ENCODE measurements at regions not wholly inside any gene's neighbourhood (a gene's known extent, or its start where the extent isn't known, plus 50 kb on each side); places are given as distances from the start of the nearest gene placed in this dataset.

DNA sequence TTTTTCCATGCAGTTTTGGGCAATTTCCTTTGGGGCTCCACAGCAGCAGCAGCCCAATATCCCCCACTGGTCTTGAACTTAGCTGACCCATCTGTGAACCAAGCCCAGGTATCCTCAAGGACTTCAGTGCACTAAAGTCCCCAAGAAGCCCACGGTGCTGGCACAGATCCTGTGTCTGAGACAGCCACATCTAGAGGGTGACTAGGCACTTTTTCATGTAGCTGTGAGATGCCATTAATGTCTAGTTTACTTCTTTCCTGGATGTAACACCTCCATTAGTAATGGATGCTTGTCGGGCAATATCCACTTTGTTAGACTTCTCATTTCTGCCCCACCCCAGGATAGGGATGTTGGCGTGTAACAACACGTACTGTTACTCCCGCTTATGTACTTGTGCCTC lies 117.9 kb downstream of the GPCPD1 start:
- intact Hi-C loops (cut with DNase I): no loop called here
- Histone ChIP-seq H3K27ac (no peak overlapping the region), H3K36me3 (no peaks in the 10 kb centered on the region), H3K27me3 (no peaks in the 10 kb centered on the region), H3K9me3 (no peaks in the 10 kb centered on the region), H3K4me3 (no peak overlapping the region), H3K4me1 (no peaks in the 10 kb centered on the region)
- TF ChIP-seq, protein P1, sequence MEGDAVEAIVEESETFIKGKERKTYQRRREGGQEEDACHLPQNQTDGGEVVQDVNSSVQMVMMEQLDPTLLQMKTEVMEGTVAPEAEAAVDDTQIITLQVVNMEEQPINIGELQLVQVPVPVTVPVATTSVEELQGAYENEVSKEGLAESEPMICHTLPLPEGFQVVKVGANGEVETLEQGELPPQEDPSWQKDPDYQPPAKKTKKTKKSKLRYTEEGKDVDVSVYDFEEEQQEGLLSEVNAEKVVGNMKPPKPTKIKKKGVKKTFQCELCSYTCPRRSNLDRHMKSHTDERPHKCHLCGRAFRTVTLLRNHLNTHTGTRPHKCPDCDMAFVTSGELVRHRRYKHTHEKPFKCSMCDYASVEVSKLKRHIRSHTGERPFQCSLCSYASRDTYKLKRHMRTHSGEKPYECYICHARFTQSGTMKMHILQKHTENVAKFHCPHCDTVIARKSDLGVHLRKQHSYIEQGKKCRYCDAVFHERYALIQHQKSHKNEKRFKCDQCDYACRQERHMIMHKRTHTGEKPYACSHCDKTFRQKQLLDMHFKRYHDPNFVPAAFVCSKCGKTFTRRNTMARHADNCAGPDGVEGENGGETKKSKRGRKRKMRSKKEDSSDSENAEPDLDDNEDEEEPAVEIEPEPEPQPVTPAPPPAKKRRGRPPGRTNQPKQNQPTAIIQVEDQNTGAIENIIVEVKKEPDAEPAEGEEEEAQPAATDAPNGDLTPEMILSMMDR (IDR thresholded peaks at IDR 0.05): no peak
- ATAC-seq: no peak
- no peak for DNase-seq

DNA sequence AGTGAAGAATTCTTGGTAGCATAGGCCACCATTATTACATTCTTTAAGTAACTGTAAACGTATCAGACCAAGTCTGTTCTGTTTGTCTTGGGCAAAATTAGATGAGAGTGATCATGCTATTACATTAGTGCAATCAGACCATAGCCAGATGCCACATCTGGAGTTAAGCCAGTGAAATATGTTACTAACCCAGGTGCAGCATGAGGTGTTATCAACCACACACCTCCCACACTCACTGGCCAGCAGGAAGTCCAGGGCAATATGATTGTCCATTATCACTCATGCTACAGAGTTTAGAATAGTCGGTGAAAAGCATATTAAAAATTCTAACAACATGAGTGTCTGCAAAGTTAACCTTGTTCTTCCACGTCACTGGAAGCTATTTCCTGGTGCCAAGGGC lies 119.4 kb downstream of the GPCPD1 start:
- no peak overlapping the region for H3K4me3 ChIP-seq
- no peaks in the 10 kb centered on the region for H3K9me3 ChIP-seq
- H3K27me3 ChIP-seq: no peaks in the 10 kb centered on the region
- no peaks in the 10 kb centered on the region for H3K4me1 ChIP-seq
- ATAC-seq (no peak), DNase-seq (no peak)
- no peaks in the 10 kb centered on the region for H3K36me3 ChIP-seq
- H3K27ac ChIP-seq: no peak overlapping the region
- TF ChIP-seq, protein P1 (IDR thresholded peaks at IDR 0.05): no peak
- intact Hi-C loops (cut with DNase I): no loop called here

DNA sequence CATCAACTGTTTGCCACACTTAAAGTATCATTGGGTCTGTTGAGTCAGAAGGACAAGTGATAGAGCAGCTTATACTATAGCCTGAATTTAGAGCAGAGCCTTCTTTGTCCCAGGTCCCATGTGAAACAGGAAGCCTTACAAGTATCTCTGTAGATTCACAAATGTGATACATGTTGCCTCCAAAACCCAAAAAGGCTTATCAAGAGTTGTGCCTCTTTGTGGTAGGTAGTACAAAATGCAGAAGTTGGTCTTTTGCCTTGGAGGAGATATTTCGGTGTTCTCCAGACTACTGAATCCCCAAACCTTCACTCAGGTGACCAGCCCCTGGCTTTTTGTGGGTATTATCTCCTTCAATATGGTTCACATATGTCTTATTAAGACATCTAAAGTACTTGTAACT lies 121.2 kb downstream of the GPCPD1 start:
- ATAC-seq (no peak), DNase-seq (no peak)
- no peaks in the 10 kb centered on the region for H3K36me3 ChIP-seq
- TF ChIP-seq, protein P1 (IDR thresholded peaks at IDR 0.05): no peak
- H3K9me3 ChIP-seq: no peaks in the 10 kb centered on the region
- no peaks in the 10 kb centered on the region for H3K27me3 ChIP-seq
- no peak overlapping the region for H3K4me3 ChIP-seq
- intact Hi-C loops (cut with DNase I): no loop called here
- no peak overlapping the region for H3K27ac ChIP-seq
- no peaks in the 10 kb centered on the region for H3K4me1 ChIP-seq

DNA sequence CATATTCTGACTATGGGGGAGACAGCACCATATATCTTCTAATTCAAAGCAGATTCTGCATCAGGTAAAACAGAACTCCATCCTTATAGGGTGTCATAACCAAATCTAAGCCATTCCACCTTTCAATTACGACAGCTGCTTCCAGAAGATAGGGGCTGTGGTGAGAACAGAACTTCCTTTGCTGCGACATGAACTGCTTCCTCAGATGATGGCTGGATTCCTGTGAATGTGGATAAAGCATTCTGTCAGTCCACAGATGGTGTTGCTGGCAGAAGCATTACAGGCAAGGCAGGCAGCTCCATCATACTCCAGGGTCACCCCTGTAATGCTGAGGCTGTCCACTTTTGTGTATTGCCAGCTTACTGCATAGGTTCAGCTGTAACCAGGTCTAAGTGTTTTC lies 122.0 kb downstream of the GPCPD1 start:
- H3K9me3 ChIP-seq: no peaks in the 10 kb centered on the region
- no peaks in the 10 kb centered on the region for H3K36me3 ChIP-seq
- ATAC-seq: no peak
- H3K27me3 ChIP-seq: no peaks in the 10 kb centered on the region
- no peak overlapping the region for H3K27ac ChIP-seq
- TF ChIP-seq, protein P1 (IDR thresholded peaks at IDR 0.05): no peak
- H3K4me3 ChIP-seq: no peak overlapping the region
- H3K4me1 ChIP-seq: no peaks in the 10 kb centered on the region
- no peak for DNase-seq
- intact Hi-C loops (cut with DNase I): no loop called here

DNA sequence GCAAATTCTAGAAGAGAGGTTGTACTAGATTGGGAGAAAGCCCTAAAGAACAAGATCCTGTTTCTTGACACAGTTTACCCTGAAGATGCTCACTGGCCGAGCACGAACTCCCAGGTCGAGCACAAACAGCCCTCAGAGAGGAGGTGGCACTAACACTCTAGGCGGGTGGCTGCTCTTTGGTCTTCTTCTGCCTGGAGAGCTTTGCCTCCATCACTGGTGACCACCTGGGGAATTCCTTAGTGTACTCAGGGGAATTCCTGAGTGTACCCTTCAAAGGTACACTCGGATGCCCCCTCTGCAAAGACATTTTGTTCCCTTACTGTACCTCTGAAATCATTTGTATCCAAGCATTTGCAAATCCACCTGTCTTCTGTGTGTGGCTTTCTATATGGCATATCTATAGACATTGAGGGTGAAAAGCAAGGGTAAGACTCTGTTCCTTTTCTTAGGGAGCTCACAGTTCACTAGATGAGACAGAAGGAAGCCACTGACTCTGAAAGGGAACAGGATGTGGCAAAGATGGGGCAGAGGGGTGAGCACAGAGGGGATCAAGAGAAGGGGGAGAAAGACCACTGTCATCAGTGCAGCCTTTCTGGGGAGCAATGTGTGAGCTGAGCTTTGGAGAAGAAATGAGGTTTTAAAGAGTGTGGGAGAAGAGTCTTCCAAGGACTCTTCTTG lies 124.3 kb downstream of the GPCPD1 start:
- no peak overlapping the region for H3K27ac ChIP-seq
- intact Hi-C loops (cut with DNase I): no loop called here

More for the DNA sequence above, 124.3 kb downstream of the GPCPD1 start:
- no peak for DNase-seq
- Histone ChIP-seq H3K9me3 (no peaks in the 10 kb centered on the region), H3K27me3 (no peaks in the 10 kb centered on the region), H3K4me3 (no peak overlapping the region), H3K36me3 (no peaks in the 10 kb centered on the region), H3K4me1 (no peaks in the 10 kb centered on the region)
- TF ChIP-seq, protein P1 (IDR thresholded peaks at IDR 0.05): no peak
- no peak for ATAC-seq

All from upper lobe of right lung (tissue), 1 donor.